ENCODE measurements at regions not wholly inside any gene's neighbourhood (a gene's known extent, or its start where the extent isn't known, plus 50 kb on each side); places are given as distances from the start of the nearest gene placed in this dataset.
"Not testable (repeated sequence)": the region's sequence is repeated elsewhere in the genome, so short reads cannot be mapped to it uniquely, and the experiment has no call there.

DNA sequence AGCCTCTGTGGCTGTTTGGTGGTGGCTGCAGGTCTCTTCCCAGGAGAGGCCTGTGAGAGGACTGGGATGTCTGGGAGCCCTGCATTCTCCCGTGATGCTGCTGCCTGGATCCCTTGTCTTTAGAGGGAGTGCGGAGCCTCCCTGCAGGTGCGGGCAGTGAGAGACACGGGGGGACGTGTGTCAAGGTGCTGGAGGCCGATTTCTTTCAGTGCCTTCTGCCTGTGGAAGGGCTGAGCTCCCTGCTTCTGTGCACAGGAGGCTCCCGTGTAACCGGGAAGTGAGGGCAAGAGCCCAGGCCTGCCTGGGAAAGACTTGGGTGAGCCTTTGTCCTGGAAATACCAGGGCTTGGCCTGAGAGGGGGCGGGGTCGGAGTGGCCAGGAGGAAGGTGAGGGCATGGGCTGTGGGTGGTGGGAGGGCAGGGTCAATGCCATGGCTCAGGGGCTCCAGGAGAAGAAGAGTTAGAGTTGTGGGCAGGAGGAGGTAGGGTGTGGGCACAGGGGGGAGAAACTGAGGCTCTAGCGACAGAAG, 372.2 kb downstream of the TMEM121 start:
- no peak for TF ChIP-seq CTCF (IDR thresholded peaks at IDR 0.05; ENCODE audit: control insufficient read depth, extremely low read depth, insufficient read depth)
- no peak for DNase-seq (ENCODE audit: low read depth)

DNA sequence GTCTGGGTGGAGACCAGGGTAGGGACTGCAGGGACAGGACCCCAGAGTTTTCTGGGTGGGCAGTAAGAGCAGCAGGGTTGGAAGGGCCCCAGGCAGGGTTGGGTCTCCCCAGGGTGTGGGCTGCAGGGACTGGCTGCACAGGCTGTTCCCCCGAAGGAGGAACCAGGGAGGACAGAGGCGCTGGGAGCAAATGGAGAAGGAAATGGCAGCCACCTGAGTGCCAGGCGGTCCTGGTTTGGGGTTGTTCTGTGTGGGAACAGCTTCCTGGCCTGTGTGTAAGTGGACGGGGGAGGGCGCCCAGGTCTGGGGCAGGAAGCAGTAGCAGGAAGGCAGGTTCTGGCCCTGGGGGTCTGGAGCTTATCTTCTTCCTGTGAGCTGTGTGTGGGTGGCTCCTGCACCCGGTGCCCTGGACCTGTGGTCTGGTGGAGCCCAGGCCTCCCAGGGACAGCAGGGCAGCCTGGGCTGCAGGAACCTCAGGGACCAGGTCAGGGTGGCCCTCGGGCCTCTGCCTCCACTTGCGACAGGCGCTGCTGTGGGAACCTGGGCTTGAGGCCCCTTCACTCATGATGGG, 372.8 kb downstream of the TMEM121 start:
- no peak overlapping the region for H3K4me3 ChIP-seq (ENCODE audit: low read depth, low read length)
- DNase-seq (ENCODE audit: low read depth) = no peak
- no peak for TF ChIP-seq CTCF (IDR thresholded peaks at IDR 0.05; ENCODE audit: control insufficient read depth, extremely low read depth, insufficient read depth)

More for the DNA sequence above, 372.2 kb downstream of the TMEM121 start:
- no peak overlapping the region for H3K4me3 ChIP-seq (ENCODE audit: low read depth, low read length)

DNA sequence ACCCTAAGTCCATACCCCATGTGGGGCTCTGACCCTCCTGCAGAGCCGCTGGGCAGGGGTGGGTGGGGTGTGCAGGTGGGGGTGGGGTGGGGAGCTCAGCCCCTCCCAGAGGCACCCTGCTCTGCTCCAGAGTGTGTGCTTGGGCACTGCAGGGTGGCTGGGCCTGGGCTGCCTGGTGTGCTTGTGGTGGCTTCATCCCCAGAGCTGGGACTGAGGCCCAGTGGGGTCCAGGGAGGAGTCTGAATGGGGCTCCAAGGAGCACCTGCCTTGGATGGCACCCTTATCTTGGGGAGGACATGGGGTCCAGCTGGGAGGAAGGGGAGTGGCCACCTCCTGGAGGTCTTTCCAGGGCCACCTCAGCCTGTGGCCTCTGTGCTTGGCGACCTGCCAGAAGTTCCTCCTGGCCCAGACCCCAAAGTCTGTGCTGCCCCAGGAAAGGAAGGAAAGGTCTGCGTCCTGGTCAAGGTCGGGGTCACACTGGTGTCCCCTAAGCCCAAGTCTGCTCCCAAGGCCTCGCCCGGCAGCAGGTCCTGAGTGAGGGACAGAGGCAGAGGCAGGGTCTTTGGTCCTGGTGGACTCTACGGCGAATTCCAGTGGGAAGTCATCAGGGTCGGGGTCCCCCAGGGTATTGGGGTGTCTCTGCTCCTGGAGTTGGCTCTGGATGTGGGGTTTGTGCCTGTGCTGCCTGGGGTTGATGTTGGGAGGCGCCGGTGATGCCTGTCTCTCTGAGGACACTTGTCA, 373.4 kb downstream of the TMEM121 start:
- no peak for DNase-seq (ENCODE audit: low read depth)
- H3K4me3 ChIP-seq (ENCODE audit: low read depth, low read length) = no peak overlapping the region

DNA sequence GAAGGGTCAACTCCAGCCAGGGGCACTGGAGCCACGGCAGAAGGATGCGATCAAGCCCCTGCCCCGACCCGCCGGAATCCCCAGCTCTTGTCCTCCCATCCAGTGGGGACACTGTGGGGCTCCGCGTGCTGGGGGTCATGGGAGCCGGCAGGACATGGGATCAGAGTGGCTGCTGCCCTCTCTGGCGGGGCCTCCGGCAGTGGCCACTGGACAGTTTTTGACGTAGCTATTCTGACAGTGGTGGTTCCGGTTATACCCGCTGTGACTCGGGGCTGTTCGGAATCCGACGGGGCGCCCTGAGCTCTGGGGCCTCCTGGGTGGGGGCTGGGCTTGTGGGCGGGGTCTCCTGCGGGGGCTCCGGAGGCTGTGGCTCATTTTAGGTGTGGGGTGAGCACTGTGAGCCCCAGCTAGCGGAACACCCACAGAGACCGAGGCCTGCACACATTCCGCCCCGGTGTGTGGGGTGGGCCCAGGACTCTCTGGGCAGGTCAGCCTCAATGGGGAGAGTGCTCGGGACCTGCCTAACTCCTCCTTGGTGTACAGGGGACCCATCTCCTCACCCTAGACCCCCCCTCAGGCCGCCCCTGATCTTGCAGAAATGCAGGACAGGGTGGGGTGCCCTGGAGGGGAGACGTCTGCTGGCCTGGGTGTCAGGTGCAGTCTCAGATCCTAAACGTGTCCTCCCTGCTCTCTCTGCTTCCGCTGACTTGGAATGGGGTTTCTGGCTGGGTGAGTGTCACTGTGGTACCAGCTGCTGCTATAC, 374.2 kb downstream of the TMEM121 start:
- TF ChIP-seq CTCF (IDR thresholded peaks at IDR 0.05; ENCODE audit: control insufficient read depth, extremely low read depth, insufficient read depth) = no peak
- H3K4me3 ChIP-seq (ENCODE audit: low read depth, low read length) = no peak overlapping the region
- DNase-seq (ENCODE audit: low read depth) = no peak

More for the DNA sequence above, 373.4 kb downstream of the TMEM121 start:
- TF ChIP-seq CTCF (IDR thresholded peaks at IDR 0.05; ENCODE audit: control insufficient read depth, extremely low read depth, insufficient read depth) = no peak

- no peak for DNase-seq (ENCODE audit: low read depth)
- H3K4me3 ChIP-seq (ENCODE audit: low read depth, low read length) = no peak overlapping the region
- no peak for TF ChIP-seq CTCF (IDR thresholded peaks at IDR 0.05; ENCODE audit: control insufficient read depth, extremely low read depth, insufficient read depth)
Observed at GRCh38 chr14:105901226-105901625, 374.8 kb downstream of the TMEM121 start.

GRCh38 chr14:105902131-105902898, 375.9 kb downstream of the TMEM121 start:
- DNase-seq (ENCODE audit: low read depth) = no peak
- H3K4me3 ChIP-seq (ENCODE audit: low read depth, low read length) = no peak overlapping the region
- no peak for TF ChIP-seq CTCF (IDR thresholded peaks at IDR 0.05; ENCODE audit: control insufficient read depth, extremely low read depth, insufficient read depth)

GRCh38 chr14:105902899-105903165, 376.4 kb downstream of the TMEM121 start:
- DNase-seq (ENCODE audit: low read depth); H3K4me3 ChIP-seq (ENCODE audit: low read depth, low read length): not testable (repeated sequence)
